Pons (tissue), 1 donor: ENCODE measurements at regions not wholly inside any gene's neighbourhood (a gene's known extent, or its start where the extent isn't known, plus 50 kb on each side); places are given as distances from the start of the nearest gene placed in this dataset.
"Not testable (repeated sequence)": the region's sequence is repeated elsewhere in the genome, so short reads cannot be mapped to it uniquely, and the experiment has no call there.

Experiments used
- DNase-seq: peaks from one replicate; pipeline ENCODE4 v3.0.0-alpha.2; 2016; ENCODE audit warnings: low spot score

DNA sequence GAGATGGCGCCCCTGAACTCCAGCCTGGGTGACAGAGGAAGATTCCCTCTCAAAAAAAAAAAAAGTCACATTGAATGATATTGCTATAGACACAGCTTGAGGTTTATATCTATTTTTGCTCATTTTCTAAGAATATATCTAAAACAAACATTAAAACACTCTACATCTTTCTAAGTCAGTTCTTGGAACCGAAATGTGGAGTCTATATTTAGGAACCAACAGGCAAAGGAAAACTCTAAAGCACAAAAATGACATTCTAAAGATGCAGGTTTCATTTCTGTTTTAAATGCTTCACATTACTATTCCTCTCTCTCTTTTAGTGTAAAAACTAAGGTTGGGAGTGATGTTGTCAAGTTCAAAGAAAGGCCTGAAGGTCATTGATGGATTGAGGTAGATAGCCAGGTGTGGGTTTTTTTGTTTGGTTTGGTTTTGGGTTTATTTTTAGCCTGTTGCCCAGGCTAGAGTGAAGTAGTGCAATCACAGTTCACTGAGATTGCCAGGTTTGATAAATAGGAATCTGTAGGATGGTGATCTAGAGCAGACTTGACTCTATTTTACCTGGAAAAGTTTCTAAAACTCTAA is 194.0 kb upstream of the RBBP8 start:
- DNase-seq: no peak

DNA sequence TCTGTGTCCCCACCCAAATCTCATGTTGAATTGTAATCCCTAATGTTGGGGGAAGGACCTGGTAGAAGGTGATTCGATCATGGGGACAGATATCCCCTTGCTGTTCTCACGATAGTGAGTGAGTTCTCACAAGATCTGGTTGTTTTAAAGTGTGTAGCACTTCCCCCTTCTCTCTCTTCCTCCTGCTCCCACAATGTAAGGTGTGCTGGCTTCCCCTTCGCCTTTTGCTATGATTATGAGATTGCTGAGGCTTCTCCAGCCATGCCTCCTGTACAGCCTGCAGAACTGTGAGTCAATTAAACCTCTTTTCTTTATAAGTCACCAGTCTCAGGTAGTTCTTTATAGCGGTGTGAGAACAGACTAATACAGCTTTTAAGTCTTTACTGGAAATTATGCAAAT is 193.3 kb upstream of the RBBP8 start:
- no peak for DNase-seq

DNA sequence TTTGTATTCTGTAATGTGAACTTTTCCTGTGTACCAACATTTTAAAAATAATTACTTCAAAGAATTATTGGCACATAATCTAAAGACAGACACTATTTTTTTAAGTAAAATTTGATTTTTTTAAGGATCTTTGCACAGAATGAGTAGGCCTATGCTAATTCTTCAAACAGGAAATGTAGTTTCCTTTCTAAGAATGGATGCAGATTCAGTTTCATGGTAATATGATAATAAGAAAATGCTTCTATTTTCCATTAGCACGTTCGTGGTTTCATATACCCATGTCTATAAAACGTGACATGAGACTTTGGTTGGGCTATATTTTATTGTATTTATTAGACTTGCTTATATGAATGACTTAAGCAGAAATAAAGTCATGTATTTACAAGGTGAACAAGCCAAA is 191.8 kb upstream of the RBBP8 start:
- DNase-seq: no peak

DNA sequence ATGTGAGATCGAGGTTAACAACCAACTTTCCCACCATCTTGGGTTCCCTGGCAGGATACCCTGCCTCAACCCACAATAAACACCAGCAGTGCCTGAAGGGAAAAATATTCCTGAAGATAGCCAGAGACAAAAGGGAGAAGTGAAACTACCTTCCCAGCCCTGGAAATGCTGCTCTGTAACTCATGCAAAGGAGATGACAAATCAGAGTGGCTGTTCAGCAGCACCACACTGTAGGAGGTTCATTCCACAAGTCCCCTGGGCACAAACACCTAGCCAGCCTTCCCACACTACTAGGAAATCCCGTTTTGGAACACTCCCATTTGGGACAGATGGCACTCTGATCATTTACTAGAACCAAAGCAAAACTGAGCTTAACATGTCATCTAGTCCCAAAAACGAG is 190.7 kb upstream of the RBBP8 start:
- no peak for DNase-seq

DNA sequence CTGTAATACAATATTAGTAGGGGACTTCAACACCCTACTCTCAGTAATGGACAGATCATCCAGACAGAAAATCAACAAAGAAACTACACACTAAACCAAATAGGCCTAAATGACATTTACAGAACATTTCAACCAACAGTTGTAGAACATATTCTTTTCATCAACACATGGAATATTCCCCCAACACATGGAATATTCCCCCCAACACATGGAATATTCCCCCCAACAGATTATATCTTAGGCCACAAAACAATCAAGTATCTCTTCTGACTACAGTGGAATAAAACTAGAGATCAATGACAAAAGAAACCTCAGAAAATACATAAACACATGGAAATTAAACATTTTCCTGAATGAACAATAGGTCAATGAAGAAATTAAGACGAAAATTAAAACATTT is 187.2 kb upstream of the RBBP8 start:
- no peak for DNase-seq

DNA sequence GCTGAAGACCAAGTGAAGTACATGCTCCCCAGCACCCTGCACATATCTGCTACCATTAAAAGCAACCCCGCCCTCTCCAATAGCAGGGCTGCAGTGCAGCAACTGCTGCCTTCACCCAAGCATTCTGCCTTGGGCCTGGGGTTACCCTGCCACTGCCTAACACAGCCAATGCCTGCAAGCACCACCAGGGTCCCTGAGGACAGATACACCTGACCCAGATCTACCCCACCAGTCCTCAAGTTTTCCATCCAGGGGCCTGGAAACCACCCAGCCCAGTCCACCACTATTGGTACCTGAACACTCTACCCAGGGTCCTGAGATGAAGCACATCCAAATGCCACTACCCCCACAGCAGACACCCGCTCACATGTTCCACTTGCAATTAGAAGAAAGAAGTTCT is 181.1 kb upstream of the RBBP8 start:
- DNase-seq: no peak

DNA sequence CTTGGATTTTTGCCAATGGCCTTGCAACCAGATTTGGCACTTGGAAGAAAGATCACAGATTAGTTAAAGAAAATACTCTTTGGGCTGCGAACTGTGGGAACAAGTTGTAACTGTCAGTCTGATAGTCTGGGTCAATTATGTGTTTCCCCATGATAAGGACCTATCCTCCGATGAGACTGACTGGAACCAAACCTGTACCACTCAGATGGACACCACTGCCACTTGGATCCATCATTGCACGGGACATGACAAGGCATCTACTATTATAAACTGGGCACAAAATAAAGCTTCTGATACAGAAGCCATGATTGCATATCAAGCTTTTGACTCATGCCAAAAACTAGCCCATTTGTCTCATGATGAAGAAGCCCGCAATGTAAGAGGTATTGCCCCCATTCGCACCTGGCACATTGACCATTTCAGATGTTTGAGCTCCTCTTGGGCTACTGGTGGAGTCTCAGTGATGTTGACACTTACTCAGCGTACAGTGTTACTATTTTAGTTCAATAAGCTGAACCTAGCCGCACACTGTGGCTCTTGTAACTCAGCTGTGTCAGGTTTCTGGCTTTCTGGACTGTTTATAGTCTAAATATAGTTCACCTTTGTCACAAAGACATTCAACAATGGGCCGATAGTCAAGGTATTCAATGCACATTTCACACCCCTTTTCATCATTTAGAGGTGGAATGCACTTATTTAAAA is 179.8 kb upstream of the RBBP8 start:
- no peak for DNase-seq

DNA sequence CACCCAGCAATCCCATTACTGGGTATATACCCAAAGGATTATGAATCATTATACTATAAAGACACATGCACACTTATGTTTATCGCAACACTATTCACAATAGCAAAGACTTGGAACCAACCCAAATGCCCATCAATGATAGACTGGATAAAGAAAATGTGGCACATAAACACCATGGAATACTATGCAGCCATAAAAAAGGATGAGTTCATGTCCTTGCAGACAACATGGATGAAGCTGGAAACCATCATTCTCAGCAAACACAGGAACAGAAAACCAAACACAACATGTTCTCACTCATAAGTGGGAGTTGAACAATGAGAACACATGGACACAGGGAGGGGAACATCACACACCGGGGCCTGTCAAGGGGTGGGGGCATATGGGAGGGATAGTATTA is 169.1 kb upstream of the RBBP8 start:
- not testable (repeated sequence) for DNase-seq

DNA sequence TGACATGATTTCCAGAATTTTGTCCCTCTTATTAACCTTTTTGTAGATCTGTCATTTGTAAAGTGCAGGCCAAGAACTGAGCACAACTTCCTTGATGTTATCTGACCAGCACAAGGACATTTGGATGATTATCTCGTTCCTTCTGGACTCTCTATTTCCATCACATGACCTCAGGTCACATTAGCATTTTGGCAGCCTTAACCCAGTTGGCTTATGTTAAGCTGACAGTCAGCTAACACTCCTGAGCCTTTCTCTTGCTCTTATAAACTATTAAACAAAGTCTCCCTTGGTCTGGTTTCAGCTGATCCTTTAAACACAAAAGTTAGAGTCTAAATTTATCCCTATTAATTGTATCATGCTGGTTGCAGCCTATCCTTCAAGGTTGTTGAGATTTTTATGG is 167.2 kb upstream of the RBBP8 start:
- DNase-seq: no peak

DNA sequence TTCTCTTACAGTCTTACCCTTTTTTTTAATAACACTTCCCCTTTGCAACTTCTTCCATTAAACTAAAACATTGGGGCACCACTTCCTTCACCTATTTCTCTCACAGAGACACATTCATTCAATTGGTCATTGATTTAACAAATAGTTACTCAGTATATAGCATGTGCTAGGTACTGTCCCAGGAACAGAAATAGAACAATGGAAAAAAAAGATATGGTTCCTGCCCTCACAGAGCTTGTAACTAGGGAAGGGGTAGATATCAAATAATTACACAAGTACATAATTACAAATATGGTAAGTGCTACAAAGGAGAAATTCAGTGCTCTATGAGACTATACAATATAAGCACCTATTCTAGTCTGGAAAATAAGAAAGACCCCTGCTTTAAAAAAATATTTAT is 165.5 kb upstream of the RBBP8 start:
- DNase-seq: no peak

DNA sequence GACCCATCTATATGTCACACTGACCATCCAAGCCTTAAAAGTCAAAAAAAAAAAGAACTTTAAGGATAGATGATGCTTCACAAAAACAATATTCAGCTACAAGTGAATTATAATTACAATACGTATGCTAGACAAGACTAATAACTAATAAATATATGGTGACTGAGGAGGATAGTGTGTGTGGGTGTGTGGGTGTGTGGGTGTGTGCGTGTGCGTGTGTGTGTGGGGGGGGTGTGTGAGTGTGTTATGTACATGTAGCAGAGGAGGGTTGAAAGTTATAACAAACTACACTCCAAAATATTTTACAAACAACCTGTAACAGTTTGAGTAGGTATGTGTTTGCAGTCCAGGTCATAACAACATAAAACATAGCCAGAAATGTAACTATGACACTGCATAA is 159.2 kb upstream of the RBBP8 start:
- no peak for DNase-seq

DNA sequence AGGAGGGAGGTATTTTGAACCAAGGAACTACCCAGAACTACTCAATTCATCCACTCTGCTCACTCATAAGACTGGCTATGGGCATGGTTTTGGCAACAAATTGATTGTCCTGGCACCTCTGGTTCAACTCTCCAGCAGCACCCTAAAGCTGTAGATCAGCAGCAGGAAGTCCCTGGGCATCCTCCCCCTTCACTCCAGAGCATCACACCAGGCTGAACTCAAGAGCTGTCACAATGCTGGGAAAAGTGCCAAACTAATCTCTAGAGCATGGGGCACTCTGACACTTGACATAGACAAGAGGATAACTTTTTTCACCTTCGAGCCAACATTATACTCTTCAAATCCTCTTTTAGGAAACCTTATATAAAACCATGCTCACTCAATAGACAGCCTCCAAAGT is 154.1 kb upstream of the RBBP8 start:
- peak; percentile 10 for DNase-seq

DNA sequence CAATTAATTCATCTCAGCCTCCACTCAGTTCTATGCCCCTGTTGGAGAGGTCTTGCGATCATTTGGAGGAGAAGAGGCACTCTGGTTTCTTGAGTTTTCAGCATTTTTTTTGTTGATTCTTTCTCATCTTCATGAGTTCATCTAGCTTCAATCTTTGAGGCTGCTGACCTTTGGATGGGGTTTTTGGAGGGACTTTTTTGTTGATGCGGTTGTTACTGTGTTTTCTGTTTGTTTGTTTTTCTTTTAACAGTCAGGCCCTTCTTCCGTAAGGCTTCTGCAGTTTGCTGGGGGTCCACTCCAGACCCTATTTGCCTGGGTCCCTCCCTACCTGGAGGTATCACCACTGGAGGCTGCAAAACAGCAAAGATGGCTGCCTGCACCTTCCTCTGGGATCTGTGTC is 149.9 kb upstream of the RBBP8 start:
- DNase-seq: no peak

DNA sequence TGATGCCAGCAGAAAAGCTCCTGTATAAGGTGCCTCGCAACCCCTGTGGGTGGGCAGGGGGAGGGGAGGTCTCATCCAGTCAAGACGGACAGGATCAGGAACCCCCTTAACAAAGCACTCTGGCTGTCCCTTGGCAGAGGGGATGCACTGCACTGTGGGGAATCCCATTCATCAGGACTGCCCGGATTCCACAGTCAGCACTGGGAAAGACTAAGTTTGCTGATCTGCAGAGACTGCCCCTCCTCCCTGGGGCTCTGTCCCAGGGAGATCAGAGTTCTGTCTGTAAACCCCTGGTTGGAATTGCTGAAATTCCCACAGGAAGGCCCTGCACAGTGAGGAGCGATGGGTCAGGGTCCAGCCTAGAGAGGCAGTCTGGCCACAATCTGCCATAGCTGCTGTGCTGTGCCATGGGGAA is 149.5 kb upstream of the RBBP8 start:
- DNase-seq: no peak

DNA sequence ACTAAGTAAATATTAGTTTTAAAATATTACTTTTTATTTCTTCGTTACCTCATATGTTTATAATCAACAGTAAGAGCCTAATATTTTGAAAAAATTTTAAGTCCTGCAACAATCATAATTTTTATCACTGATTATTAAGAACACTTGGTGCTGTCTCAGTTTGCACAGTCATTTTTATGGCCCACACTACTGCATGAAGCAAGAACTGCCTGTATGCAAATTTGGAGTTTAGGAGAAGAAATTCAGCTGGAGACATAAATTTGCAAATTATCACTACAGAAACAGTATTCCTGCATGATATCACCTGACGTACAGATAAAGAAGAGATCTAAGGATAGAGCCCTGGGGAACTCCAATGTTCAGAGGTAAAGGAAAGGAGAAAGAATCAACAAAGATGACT is 144.1 kb upstream of the RBBP8 start:
- DNase-seq: no peak

DNA sequence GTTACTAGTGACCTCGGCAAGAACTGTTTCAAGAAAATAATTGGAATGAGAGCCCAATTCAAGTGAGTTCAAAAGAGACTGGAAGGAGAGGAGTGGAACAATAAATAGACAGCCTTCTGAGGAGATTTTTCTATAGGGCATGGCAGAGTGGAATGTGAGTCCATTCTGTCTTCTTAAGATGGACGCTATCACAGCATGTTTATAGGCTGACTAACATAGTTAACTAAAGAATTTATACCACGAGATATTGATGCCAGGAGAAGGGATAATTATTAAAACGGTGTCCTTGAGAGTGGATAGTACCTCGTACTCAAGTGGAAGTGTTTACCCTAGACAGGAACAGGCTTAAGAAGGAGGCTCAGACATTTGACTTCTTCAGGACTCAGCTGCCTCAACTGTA is 143.5 kb upstream of the RBBP8 start:
- no peak for DNase-seq

DNA sequence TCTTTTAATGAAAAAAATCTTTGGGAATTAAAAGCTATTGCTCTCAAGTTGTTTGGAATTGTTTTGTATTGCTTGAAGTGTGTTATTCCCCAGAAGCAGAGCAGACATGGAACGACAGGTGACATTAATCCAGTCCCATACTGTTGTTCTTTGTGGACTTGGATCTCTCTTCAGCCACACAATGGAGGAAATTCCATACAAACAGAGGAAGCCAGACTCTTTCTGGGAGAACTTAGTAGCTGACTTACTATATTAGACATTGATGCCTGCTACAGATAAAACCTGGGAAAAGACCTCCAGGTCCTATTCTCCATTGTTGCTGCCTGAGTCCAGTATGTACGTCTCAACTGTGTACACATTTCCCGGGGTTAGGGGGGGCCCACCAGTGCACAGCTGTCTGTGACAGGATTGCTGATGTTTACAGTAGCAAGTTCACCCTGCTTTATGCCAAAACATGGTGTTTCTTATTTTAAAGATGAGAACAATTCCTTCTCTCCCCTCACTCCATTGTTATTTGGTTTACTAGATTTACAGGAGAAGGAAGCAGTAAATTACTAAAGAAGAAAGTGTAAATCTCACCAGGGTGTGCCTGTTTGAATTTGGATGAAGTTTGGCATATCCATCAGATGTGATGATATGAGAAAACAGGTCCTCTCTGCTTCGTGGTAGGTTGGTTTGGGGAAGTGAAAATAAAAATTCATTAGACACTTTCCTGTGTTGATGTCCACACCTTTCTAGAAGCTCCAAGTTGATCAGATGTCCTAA is 142.4 kb upstream of the RBBP8 start:
- no peak for DNase-seq

DNA sequence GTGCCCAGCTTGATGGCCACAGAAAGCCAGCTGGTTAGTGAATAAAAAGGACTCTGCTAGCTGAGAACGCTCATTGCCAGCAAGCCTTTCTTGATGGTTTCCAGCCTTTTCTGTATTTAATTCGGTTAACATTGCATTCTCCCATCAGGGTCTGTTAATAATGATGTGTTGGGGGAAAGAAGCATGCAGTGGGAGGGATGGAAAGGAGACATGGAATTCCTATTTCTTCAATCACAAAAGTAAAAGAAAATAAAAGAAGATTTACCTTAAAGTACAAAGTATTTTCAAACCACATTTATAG is 141.9 kb upstream of the RBBP8 start:
- no peak for DNase-seq

DNA sequence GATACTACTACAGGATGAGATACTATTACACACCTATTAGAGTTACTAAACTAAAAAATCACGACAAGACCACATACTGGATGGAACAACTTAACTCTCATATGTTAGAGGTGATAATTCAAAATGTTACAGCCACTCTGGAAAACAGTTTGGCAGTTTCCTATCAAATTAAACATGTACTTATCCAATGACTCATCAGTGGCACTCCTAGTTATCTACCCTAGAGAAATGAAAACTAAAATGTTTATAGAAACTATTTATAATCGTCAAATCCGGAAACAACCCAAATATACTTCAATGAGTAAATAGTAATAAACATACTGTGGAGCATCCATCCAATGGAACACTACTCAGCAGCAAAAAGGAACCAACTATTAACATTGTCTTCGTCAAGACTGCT is 137.0 kb upstream of the RBBP8 start:
- DNase-seq: no peak

DNA sequence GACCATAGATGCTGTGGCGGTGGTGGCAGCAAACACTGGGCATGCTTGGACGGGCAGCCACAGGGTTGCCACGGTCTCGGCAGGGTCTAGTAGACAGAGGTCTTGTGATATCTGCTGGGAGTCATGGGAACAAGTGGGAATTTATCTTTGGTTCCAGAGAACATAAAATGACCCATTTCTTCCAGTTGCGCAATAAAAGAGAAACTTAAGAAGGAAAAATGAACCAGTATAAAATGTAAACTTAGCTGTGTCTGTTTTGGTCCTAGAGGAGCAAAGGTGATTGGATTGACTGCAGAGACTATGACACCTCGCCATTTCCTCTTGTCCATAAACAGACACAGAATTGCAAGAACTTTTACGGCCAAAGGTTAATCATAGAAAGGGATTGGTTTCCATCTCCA is 132.6 kb upstream of the RBBP8 start:
- DNase-seq: no peak

DNA sequence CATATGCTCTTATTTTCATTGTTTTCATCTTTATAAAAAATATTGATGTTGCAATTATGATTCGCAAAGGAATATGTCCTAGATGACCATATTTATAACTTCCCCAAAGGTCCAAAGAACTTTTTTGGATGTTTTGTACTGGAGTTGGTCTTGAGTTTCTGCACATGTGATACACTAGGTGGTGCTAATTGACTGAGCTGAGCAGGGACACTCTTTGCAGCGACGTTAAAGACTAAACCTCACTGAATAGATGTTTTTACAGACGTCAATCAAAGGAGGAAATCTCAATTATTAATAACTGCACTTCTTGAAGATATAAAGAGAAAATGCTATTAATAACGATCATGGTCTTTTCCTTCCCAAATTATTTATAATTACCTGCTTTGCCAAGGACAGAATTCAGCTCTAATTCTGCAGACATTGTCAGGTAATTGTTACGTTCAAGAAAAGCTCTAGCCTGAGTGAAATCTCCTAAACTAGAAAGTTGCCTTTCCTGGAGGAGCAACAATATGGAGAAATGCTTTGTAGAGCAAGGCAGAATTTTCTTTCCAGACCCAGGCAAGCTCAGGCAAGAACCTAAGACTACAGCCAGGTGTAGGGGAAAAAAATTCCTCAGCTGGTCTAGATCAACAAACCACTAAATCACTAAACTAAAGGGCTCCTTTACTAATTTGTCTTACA is 119.3 kb upstream of the RBBP8 start:
- peak; percentile 10 for DNase-seq

DNA sequence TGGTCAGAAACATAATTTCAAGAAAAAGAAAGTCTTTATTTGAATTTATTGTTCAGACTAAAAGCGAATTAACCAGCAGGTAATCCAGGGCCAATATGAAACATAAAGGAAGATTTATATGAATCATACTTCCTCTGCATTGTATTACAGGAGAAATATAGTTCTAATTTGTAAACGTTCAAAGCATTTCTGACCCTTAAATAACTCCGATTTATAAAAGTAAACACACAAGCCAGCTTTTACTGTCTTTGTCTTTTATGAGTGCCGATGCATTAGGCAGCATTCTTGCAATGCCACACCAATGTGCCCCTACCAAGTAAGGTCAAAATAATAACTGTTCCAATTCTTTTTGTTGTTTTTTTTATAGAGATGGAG is 118.8 kb upstream of the RBBP8 start:
- DNase-seq: no peak
